ENCODE measurements at regions not wholly inside any gene's neighbourhood (a gene's known extent, or its start where the extent isn't known, plus 50 kb on each side); places are given as distances from the start of the nearest gene placed in this dataset.

DNA sequence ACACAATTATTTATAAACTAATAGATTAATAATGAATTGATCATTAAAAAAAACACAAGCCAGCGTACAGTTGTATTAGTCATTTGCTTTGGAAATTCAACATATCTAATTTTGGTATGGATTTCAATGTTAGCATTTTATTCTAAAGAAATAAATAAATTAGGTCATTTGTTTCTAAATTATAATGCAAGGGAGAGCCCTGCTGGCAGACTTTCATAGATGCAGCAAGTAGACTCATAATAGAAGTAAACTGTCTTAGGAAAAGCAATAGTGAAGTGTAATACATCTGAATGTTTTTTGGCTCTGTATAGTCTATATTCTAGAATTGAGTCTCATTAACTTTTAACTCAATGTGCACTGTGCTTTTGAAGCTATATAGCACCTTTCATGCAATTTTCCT is 982.4 kb upstream of the MIR17HG start:
- H3K4me1 ChIP-seq (ENCODE audit: control insufficient read depth, insufficient read depth, low read length) = no peaks in the 10 kb centered on the region
- no peak for TF ChIP-seq PRDM10 (tag by site-specific recombination; IDR thresholded peaks at IDR 0.05)
- H3K9me3 ChIP-seq (ENCODE audit: control insufficient read depth, insufficient read depth, low read depth, low read length) = no peaks in the 10 kb centered on the region
- POLR2A ChIA-PET = no interaction called here
- no peak overlapping the region for H3K4me3 ChIP-seq (ENCODE audit: low read depth, low read length)
- H3K27ac ChIP-seq (ENCODE audit: extremely low read depth, low read depth, low read length) = no peak overlapping the region
- CTCF ChIA-PET = no interaction called here
- no peaks in the 10 kb centered on the region for H3K36me3 ChIP-seq (ENCODE audit: control insufficient read depth in 2 of 2, insufficient read depth in 1 of 2, low read length in 2 of 2)

GRCh38 chr13:90374168-90374567 is 973.3 kb upstream of the MIR17HG start:
- Histone ChIP-seq H3K9me3 (ENCODE audit: control insufficient read depth, insufficient read depth, low read depth, low read length) (no peaks in the 10 kb centered on the region), H3K36me3 (ENCODE audit: control insufficient read depth in 2 of 2, insufficient read depth in 1 of 2, low read length in 2 of 2) (no peaks in the 10 kb centered on the region), H3K27ac (ENCODE audit: extremely low read depth, low read depth, low read length) (no peak overlapping the region), H3K4me3 (ENCODE audit: low read depth, low read length) (no peak overlapping the region), H3K4me1 (ENCODE audit: control insufficient read depth, insufficient read depth, low read length) (no peaks in the 10 kb centered on the region)
- POLR2A ChIA-PET = no interaction called here
- CTCF ChIA-PET = no interaction called here
- TF ChIP-seq ZNF660 (tag by site-specific recombination; IDR thresholded peaks at IDR 0.05) (no peak), ZNF768 (tag by site-specific recombination; IDR thresholded peaks at IDR 0.05) (no peak), KLF7 (tag by site-specific recombination; IDR thresholded peaks at IDR 0.05; ENCODE audit: borderline replicate concordance) (no peak), SCRT1 (tag by site-specific recombination; IDR thresholded peaks at IDR 0.05; ENCODE audit: borderline replicate concordance) (no peak), ZNF404 (tag by site-specific recombination; IDR thresholded peaks at IDR 0.05) (no peak), ZNF792 (tag by site-specific recombination; IDR thresholded peaks at IDR 0.05) (no peak), KLF8 (tag by site-specific recombination; IDR thresholded peaks at IDR 0.05) (no peak), ZBTB17 (tag by site-specific recombination; IDR thresholded peaks at IDR 0.05) (no peak), ZNF629 (tag by site-specific recombination; IDR thresholded peaks at IDR 0.05) (no peak), ZNF341 (tag by site-specific recombination; IDR thresholded peaks at IDR 0.05; ENCODE audit: low read depth) (no peak), ZNF624 (tag by site-specific recombination; IDR thresholded peaks at IDR 0.05) (no peak), KLF1 (tag by site-specific recombination; IDR thresholded peaks at IDR 0.05) (no peak), ZBTB49 (tag by site-specific recombination; IDR thresholded peaks at IDR 0.05; ENCODE audit: low read depth) (no peak), ZBTB21 (tag by site-specific recombination; IDR thresholded peaks at IDR 0.05) (no peak), YY2 (tag by site-specific recombination; IDR thresholded peaks at IDR 0.05) (no peak), PRDM6 (tag by site-specific recombination; IDR thresholded peaks at IDR 0.05) (no peak), GLI4 (tag by site-specific recombination; IDR thresholded peaks at IDR 0.05) (no peak), ZNF211 (tag by site-specific recombination; IDR thresholded peaks at IDR 0.05; ENCODE audit: low read depth) (no peak)

Data from HEK293 (cell line).